PC-3 (cell line): ENCODE measurements at regions not wholly inside any gene's neighbourhood (a gene's known extent, or its start where the extent isn't known, plus 50 kb on each side); places are given as distances from the start of the nearest gene placed in this dataset.

Experiments
- CTCF ChIP-seq: fragments of 300-600 bp; sonication (generic); conservative IDR thresholded peaks from 2 replicates; pipeline ENCODE4 v1.5.1; 2017; ENCODE audit warnings: antibody characterized with exemption, low read depth, mild to moderate bottlenecking, low read length
- EZH2 ChIP-seq: fragments of 300-600 bp; sonication (generic); IDR thresholded peaks from one replicate; pipeline ENCODE4 v1.6.1; 2017; ENCODE audit warnings: antibody characterized with exemption, mild to moderate bottlenecking, low read length; ENCODE audit not compliant: unreplicated experiment

- TF ChIP-seq EZH2 (no peak), CTCF (no peak)
Observed at GRCh38 chr2:236643480-236643879, 73.9 kb downstream of the ACKR3 start.
